Memory B cell (primary cell): ENCODE measurements at regions not wholly inside any gene's neighbourhood (a gene's known extent, or its start where the extent isn't known, plus 50 kb on each side); places are given as distances from the start of the nearest gene placed in this dataset.

Source experiments
- ATAC-seq: fragments of 150-1000 bp; cut with Tn5 transposase; 2 replicates; pipeline ENCODE4 v1.10.0; 2021; ENCODE audit warnings: low read depth, mild to moderate bottlenecking, moderate library complexity
- DNase-seq, 2 donors: peaks; one replicate each; pipeline ENCODE4 v3.0.0; 2022; ENCODE audit warnings: low spot score in 2 of 2
- H3K27ac Mint-ChIP-seq: one replicate; pipeline ENCODE4 v1.8.0; 2022; ENCODE audit warnings: mild to moderate bottlenecking, moderate library complexity, mixed read lengths
- H3K27me3 Mint-ChIP-seq: one replicate; pipeline ENCODE4 v1.8.0; 2022; ENCODE audit warnings: mixed read lengths
- H3K36me3 Mint-ChIP-seq: one replicate; pipeline ENCODE4 v1.8.0; 2022; ENCODE audit warnings: mild to moderate bottlenecking, mixed read lengths
- H3K4me1 Mint-ChIP-seq: one replicate; pipeline ENCODE4 v1.8.0; 2022; ENCODE audit warnings: mixed read lengths
- H3K4me3 Mint-ChIP-seq: one replicate; pipeline ENCODE4 v1.8.0; 2022; ENCODE audit warnings: mild to moderate bottlenecking, moderate library complexity, mixed read lengths
- H3K9me3 Mint-ChIP-seq: one replicate; pipeline ENCODE4 v1.8.0; 2022; ENCODE audit warnings: mixed read lengths

GRCh38 chr15:81575436-81576123 lies 201.6 kb upstream of the TMC3 start:
- peaks cover 3% of the 10 kb centered on the region for H3K9me3 Mint-ChIP-seq
- no peaks in the 10 kb centered on the region for H3K4me1 Mint-ChIP-seq
- no peaks in the 10 kb centered on the region for H3K36me3 Mint-ChIP-seq
- DNase-seq (no peak), ATAC-seq (no peak)
- no peak overlapping the region for H3K27ac Mint-ChIP-seq
- no peak overlapping the region for H3K4me3 Mint-ChIP-seq
- peaks cover 5% of the 10 kb centered on the region for H3K27me3 Mint-ChIP-seq

DNA sequence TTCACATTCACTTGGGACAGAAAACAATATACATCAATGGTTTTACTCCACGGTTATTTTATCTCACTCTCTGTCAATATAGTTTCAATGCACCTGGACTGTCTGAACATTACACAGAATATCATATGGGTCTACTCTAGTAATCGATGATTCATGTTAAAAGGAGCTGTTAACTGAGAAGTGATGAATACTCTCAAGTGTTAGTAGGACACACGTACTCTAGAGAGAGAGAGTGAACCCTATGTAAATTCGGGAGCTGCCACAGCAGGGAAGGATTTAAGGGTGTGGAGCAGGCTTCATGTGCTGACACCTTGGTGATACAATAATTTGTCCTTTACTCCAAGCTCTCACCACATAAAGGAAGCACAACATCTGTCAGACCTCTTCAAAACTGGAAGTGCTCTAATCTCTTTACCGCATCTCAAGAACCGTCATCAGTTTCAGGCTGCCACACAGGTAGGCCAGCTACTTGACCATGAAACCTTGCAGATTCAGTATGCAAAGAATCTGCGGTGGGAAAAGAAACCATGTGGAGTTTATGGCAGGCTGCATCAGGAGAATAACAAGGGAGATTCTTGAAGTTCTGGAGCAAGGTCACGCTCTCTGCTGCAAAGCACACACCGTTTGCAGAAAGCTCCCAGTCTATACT lies 199.2 kb upstream of the TMC3 start:
- DNase-seq (no peak), ATAC-seq (no peak)
- no peak overlapping the region for H3K4me3 Mint-ChIP-seq
- peaks cover 5% of the 10 kb centered on the region for H3K27me3 Mint-ChIP-seq
- H3K4me1 Mint-ChIP-seq, result no peaks in the 10 kb centered on the region
- H3K9me3 Mint-ChIP-seq, result peaks cover 3% of the 10 kb centered on the region
- no peak overlapping the region for H3K27ac Mint-ChIP-seq
- H3K36me3 Mint-ChIP-seq, result no peaks in the 10 kb centered on the region

GRCh38 chr15:81572190-81572589 lies 198.2 kb upstream of the TMC3 start:
- Mint-ChIP-seq H3K9me3 (peaks cover 3% of the 10 kb centered on the region), H3K27me3 (peaks cover 7% of the 10 kb centered on the region), H3K27ac (no peak overlapping the region), H3K36me3 (no peaks in the 10 kb centered on the region), H3K4me1 (no peaks in the 10 kb centered on the region), H3K4me3 (no peak overlapping the region)
- DNase-seq (no peak), ATAC-seq (no peak)

DNA sequence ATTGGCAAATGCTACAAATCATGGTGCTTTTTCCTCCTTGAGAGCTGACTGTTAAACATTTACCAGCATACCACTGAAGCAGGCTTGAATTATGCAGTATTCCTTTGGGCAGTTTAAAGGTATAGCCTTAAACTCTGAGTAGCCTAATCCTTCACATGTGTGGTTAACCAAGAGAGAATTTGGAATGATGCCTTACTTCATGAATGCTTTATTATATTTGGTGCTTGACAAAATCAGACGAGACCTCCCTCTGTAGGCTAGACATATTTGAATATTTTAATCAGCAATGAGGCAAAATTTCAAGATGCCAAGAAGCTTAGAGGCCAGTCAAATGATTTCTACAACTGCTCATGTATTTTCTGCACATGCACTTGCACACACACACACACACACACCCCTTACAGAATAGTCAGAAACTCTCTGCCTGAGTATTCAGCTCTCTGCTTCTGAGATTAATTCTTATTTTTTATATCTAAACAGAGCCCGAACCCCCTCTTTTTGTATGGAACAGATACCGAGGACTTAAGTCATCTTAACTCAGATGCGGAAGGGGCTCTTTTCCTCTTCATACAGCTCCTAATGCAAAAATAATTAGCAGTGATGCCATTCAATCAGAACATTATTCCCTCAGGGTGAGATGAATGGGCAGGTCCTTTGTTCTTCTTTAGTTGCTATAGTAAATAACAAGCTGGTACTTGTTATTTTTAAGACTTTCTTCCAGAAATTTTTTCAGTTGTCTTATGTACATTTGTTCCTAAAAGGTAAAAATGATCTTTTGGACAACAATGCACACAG lies 195.5 kb upstream of the TMC3 start:
- Mint-ChIP-seq H3K36me3 (no peaks in the 10 kb centered on the region), H3K9me3 (peaks cover 4% of the 10 kb centered on the region)

DNA sequence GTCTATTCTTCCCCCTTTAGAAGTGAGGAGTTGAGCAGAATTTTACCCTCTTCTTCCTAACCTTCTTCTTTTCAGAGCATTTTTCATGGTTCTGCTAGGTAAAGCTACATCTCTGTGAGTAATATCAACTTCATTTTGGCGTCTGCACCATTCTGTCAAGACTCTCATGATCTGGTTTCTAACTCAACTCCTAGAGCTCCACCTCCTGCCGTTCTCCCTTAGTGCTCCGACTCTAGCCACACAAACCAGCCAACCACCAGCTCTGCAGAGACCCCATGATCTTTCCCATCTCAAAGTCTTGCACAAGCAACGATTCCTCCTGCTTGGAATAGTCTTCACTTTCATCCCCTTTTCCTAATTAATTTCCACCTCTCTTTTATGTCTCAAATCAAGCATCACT lies 193.9 kb upstream of the TMC3 start:
- no peaks in the 10 kb centered on the region for H3K36me3 Mint-ChIP-seq
- peaks cover 4% of the 10 kb centered on the region for H3K9me3 Mint-ChIP-seq
- no peaks in the 10 kb centered on the region for H3K4me1 Mint-ChIP-seq
- DNase-seq (no peak), ATAC-seq (no peak)
- no peak overlapping the region for H3K27ac Mint-ChIP-seq
- no peak overlapping the region for H3K4me3 Mint-ChIP-seq
- H3K27me3 Mint-ChIP-seq, result peaks cover 7% of the 10 kb centered on the region

More for the DNA sequence above, 195.5 kb upstream of the TMC3 start:
- peaks cover 7% of the 10 kb centered on the region for H3K27me3 Mint-ChIP-seq
- ATAC-seq (no peak), DNase-seq (no peak)
- H3K4me3 Mint-ChIP-seq, result no peak overlapping the region
- H3K4me1 Mint-ChIP-seq, result no peaks in the 10 kb centered on the region
- no peak overlapping the region for H3K27ac Mint-ChIP-seq

GRCh38 chr15:81562986-81563385 lies 189.0 kb upstream of the TMC3 start:
- Mint-ChIP-seq H3K4me3 (no peak overlapping the region), H3K4me1 (no peaks in the 10 kb centered on the region), H3K36me3 (no peaks in the 10 kb centered on the region), H3K27me3 (peaks cover 2% of the 10 kb centered on the region), H3K9me3 (peaks cover 3% of the 10 kb centered on the region), H3K27ac (no peak overlapping the region)
- no peak for DNase-seq
- no peak for ATAC-seq

- no peaks in the 10 kb centered on the region for H3K4me1 Mint-ChIP-seq
- peaks cover 7% of the 10 kb centered on the region for H3K27me3 Mint-ChIP-seq
Measured at GRCh38 chr15:81560405-81560804, 186.4 kb upstream of the TMC3 start.

GRCh38 chr15:81558056-81558455 lies 184.0 kb upstream of the TMC3 start:
- DNase-seq, result no peak
- peaks cover 4% of the 10 kb centered on the region for H3K9me3 Mint-ChIP-seq
- no peaks in the 10 kb centered on the region for H3K4me1 Mint-ChIP-seq
- H3K36me3 Mint-ChIP-seq, result no peaks in the 10 kb centered on the region
- H3K4me3 Mint-ChIP-seq, result no peak overlapping the region
- no peak for ATAC-seq
- peaks cover 10% of the 10 kb centered on the region for H3K27me3 Mint-ChIP-seq
- no peak overlapping the region for H3K27ac Mint-ChIP-seq

More at GRCh38 chr15:81560405-81560804, 186.4 kb upstream of the TMC3 start:
- no peak overlapping the region for H3K27ac Mint-ChIP-seq
- no peak overlapping the region for H3K4me3 Mint-ChIP-seq
- H3K9me3 Mint-ChIP-seq, result peaks cover 5% of the 10 kb centered on the region
- DNase-seq (no peak), ATAC-seq (no peak)
- no peaks in the 10 kb centered on the region for H3K36me3 Mint-ChIP-seq

DNA sequence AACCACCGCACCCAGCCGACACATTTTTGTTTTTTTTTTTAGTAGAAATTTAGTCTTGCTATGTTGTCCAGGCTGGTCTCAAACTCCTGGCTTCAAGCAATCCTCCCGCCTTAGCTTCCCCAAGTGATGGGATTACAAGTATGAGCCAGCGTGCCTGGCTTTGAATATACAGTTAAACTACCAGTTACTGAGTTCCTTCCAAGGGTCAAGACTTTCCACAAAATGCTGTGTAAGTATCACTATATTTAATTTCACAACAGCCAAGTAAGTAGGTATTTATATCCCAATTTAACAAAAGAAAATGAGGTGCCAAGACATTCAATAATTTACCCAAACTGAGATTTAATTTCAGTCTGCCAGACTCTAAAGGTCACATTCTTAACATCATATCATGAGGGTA lies 181.3 kb upstream of the TMC3 start:
- no peaks in the 10 kb centered on the region for H3K4me1 Mint-ChIP-seq
- DNase-seq, result no peak
- H3K27me3 Mint-ChIP-seq, result peaks cover 11% of the 10 kb centered on the region
- peaks cover 4% of the 10 kb centered on the region for H3K9me3 Mint-ChIP-seq
- no peaks in the 10 kb centered on the region for H3K36me3 Mint-ChIP-seq
- ATAC-seq, result no peak
- no peak overlapping the region for H3K4me3 Mint-ChIP-seq
- no peak overlapping the region for H3K27ac Mint-ChIP-seq

- Mint-ChIP-seq H3K4me3 (no peak overlapping the region), H3K27me3 (peaks cover 5% of the 10 kb centered on the region), H3K36me3 (no peaks in the 10 kb centered on the region), H3K9me3 (no peaks in the 10 kb centered on the region), H3K4me1 (no peaks in the 10 kb centered on the region), H3K27ac (no peak overlapping the region)
- no peak for DNase-seq
- ATAC-seq, result no peak
Measured at GRCh38 chr15:81548365-81549130, 174.5 kb upstream of the TMC3 start.

DNA sequence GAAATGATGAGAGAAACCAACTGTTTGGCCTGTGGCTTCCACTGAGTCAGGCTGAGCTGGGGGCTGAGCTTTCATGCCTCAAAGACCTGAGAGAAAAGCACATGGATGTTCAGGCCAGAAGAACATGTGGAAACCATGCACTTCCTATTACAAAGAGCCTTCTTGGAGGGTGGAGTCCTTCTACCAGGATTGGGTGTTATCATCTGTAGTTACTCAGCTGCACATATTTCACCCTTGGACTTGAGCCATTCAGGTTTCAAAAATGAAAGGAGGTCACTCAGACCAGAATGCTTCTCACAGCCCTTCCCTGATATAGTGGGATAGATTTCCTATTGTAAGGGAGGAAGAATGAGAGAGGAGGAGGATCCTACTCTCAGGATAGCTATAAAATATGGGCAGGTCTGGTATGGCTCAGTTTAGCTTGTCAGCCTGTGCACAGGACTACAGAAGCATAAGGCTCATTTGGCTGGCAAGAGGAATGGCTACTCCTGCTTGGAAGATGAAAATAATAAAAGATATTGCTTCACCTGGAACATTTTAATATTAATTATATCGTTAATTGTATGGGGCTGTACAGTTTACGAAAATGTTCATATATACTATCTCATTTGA lies 173.6 kb upstream of the TMC3 start:
- Mint-ChIP-seq H3K27me3 (peaks cover 2% of the 10 kb centered on the region), H3K4me1 (no peaks in the 10 kb centered on the region), H3K9me3 (peaks cover 3% of the 10 kb centered on the region), H3K4me3 (no peak overlapping the region), H3K36me3 (no peaks in the 10 kb centered on the region), H3K27ac (no peak overlapping the region)
- no peak for DNase-seq
- no peak for ATAC-seq

DNA sequence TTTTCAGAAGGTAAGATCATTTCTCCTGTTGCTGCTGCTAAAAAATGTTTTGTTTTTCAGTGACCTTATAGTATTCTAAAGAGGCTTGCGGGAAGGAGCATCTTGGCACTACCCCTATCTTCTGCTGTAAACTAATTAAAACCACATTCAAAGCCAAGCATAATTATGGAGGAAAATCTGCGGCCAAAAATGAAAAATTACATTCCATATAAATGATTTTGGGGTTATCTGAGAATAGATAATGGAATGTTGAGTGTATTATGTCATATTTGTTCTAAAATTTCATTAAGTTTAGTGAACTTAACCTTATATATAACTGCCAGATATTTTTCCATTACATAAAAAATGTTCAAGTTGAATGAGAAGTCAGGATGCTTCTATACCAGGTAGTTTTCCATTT lies 170.4 kb upstream of the TMC3 start:
- no peak for ATAC-seq
- Mint-ChIP-seq H3K4me3 (no peak overlapping the region), H3K27me3 (peaks cover 2% of the 10 kb centered on the region), H3K9me3 (peaks cover 3% of the 10 kb centered on the region), H3K36me3 (no peaks in the 10 kb centered on the region), H3K27ac (no peak overlapping the region), H3K4me1 (no peaks in the 10 kb centered on the region)
- DNase-seq, result no peak

DNA sequence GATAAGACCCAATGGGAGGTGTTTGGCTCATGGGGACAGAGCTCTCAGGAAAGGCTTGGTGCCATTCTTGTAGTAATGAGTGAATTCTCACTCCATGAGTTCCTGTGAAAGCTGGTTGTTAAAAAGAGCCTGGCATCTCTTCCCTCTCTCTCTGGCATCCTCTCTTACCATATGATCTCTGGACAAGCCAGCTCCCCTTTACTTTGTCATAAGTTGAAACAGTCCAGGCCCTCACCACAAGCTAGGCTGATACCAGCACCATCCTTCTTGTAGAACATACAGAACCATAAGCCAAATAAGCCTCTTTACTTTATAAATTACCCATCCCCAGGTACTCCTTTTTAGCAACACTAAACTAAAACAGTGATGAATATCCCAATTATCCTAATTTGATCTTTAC lies 166.9 kb upstream of the TMC3 start:
- Mint-ChIP-seq H3K4me1 (no peaks in the 10 kb centered on the region), H3K36me3 (no peaks in the 10 kb centered on the region), H3K4me3 (no peak overlapping the region), H3K9me3 (peaks cover 3% of the 10 kb centered on the region), H3K27me3 (no peaks in the 10 kb centered on the region), H3K27ac (no peak overlapping the region)
- ATAC-seq, result no peak
- no peak for DNase-seq
